Endothelial cell of umbilical vein (primary cell): ENCODE measurements at regions not wholly inside any gene's neighbourhood (a gene's known extent, or its start where the extent isn't known, plus 50 kb on each side); places are given as distances from the start of the nearest gene placed in this dataset.

Experiments
- BruUV-seq: library from RNA; stranded (reverse); fragments of 400-500 nt; replicated peaks from 2 replicates; lab custom pipeline; 2021; lab: Mats Ljungman, UMichigan
- CTCF ChIA-PET: fragments of 300-600, 350-600 bp; sonication (Branson Sonifier 250); formaldehyde crosslinking; loops from one replicate; lab custom pipeline; 2021; ENCODE audit warnings: antibody characterized with exemption, inconsistent platforms; lab: Charles Lee
- POLR2A ChIA-PET: fragments of 300-600, 350-600 bp; sonication (Branson Sonifier 250); formaldehyde crosslinking; loops from one replicate; lab custom pipeline; 2021; ENCODE audit warnings: antibody characterized with exemption, inconsistent platforms; lab: Charles Lee
- DNase-seq: peaks from one replicate; pipeline ENCODE4 v3.0.0-alpha.2; 2011; ENCODE audit warnings: low read depth, low spot score
- FAIRE-seq: peaks from 2 replicates; lab custom pipeline; 2011; peaks lifted over from hg19 to GRCh38; lab: Jason Lieb, UNC
- H2AFZ ChIP-seq: 2 replicates; pipeline ENCODE4 v1.6.0; 2012; ENCODE audit warnings: low read depth, low read length, control low read depth, inconsistent platforms
- H3K27ac ChIP-seq: 2 replicates; pipeline ENCODE4 v1.5.1; 2011; ENCODE audit warnings: low read depth, mild to moderate bottlenecking, control low read depth, low read length, moderate library complexity; ENCODE audit not compliant: insufficient read depth
- H3K27me3 ChIP-seq, 2 experiments: 2 replicates each; pipeline versions ENCODE4 v1.6.0 to v1.6.1; 2011; ENCODE audit warnings: low read length in 2 of 2, mixed read lengths in 1 of 2; ENCODE audit not compliant: control insufficient read depth in 2 of 2, insufficient read depth in 2 of 2
- H3K36me3 ChIP-seq, 2 experiments: 2 replicates in 1 of 2; 3 replicates in 1 of 2; pipeline ENCODE4 v1.5.1; 2011; ENCODE audit warnings: low read length in 2 of 2, mild to moderate bottlenecking in 1 of 2, moderate library complexity in 1 of 2; ENCODE audit not compliant: control insufficient read depth in 2 of 2, insufficient read depth in 2 of 2; ENCODE audit errors: extremely low read depth in 1 of 2
- H3K4me1 ChIP-seq: 3 replicates; pipeline ENCODE4 v1.5.1; 2011; ENCODE audit warnings: mild to moderate bottlenecking, low read length; ENCODE audit not compliant: control insufficient read depth, insufficient read depth; ENCODE audit errors: extremely low read depth
- H3K4me2 ChIP-seq: 2 replicates; pipeline ENCODE4 v1.6.1; 2011; ENCODE audit warnings: low read length, control low read depth, mixed read lengths; ENCODE audit not compliant: insufficient read depth
- H3K4me3 ChIP-seq, 3 experiments: fragments of 200-600 bp in 1 of 3; sonication (generic), shearing (Covaris generic) in 1 of 3; replicated peaks in 1 of 3; 2 replicates each; pipeline ENCODE4 v1.5.1; 2011 to 2016; ENCODE audit warnings: control low read depth in 3 of 3, low read length in 3 of 3, mild to moderate bottlenecking in 2 of 3, inconsistent platforms in 1 of 3, low read depth in 1 of 3, moderate library complexity in 1 of 3; ENCODE audit not compliant: insufficient read depth in 1 of 3
- H3K79me2 ChIP-seq: 2 replicates; pipeline ENCODE4 v1.6.0; 2012; ENCODE audit warnings: low read length, inconsistent platforms; ENCODE audit not compliant: control insufficient read depth, insufficient read depth
- H3K9ac ChIP-seq: replicated peaks from 2 replicates; pipeline ENCODE3; 2011; ENCODE audit warnings: low read length, control low read depth; ENCODE audit not compliant: insufficient read depth; ENCODE audit errors: extremely low read depth
- H3K9me1 ChIP-seq: replicated peaks from 3 replicates; pipeline ENCODE4 v1.6.0; 2011; ENCODE audit warnings: mild to moderate bottlenecking, low read length; ENCODE audit not compliant: control insufficient read depth, insufficient read depth; ENCODE audit errors: extremely low read depth
- H3K9me3 ChIP-seq: replicated peaks from 2 replicates; pipeline ENCODE4 v1.5.1; 2012; ENCODE audit warnings: low read length, inconsistent platforms; ENCODE audit not compliant: control insufficient read depth, insufficient read depth
- H4K20me1 ChIP-seq: replicated peaks from 2 replicates; pipeline ENCODE3; 2011; ENCODE audit warnings: mild to moderate bottlenecking, low read length; ENCODE audit not compliant: control insufficient read depth, insufficient read depth; ENCODE audit errors: extremely low read depth
- EZH2 ChIP-seq: IDR thresholded peaks from 2 replicates; pipeline ENCODE4 v1.6.1; 2012; ENCODE audit warnings: borderline replicate concordance, low read depth, mild to moderate bottlenecking, moderate library complexity, low read length, inconsistent platforms; ENCODE audit not compliant: severe bottlenecking
- FOS ChIP-seq: IDR thresholded peaks from 2 replicates; pipeline ENCODE4 v1.6.1; 2011; ENCODE audit warnings: mild to moderate bottlenecking, low read length, moderate library complexity, borderline replicate concordance; ENCODE audit not compliant: insufficient read depth
- GATA2 ChIP-seq: IDR thresholded peaks from 2 replicates; pipeline ENCODE4 v1.7.0; 2011; ENCODE audit warnings: low read depth, mild to moderate bottlenecking, moderate library complexity, mixed read lengths, low read length; ENCODE audit not compliant: insufficient read length, insufficient read depth
- JUN ChIP-seq: IDR thresholded peaks from 2 replicates; pipeline ENCODE4 v1.6.1; 2011; ENCODE audit warnings: borderline replicate concordance, low read depth; ENCODE audit not compliant: insufficient read length, insufficient read depth
- MAX ChIP-seq: IDR thresholded peaks from 2 replicates; pipeline ENCODE4 v1.6.1; 2011; ENCODE audit not compliant: insufficient read depth, insufficient read length
- MYC ChIP-seq: IDR thresholded peaks from one replicate; pipeline ENCODE4 v1.6.1; 2011; ENCODE audit warnings: mild to moderate bottlenecking, low read depth, low read length
- POLR2A ChIP-seq: IDR thresholded peaks from 2 replicates; pipeline ENCODE4 v1.6.1; 2012; ENCODE audit warnings: low read depth, mild to moderate bottlenecking, control low read depth, low read length
- POLR2AphosphoS5 ChIP-seq: IDR thresholded peaks from 2 replicates; pipeline ENCODE4 v1.6.1; 2012; ENCODE audit warnings: low read depth, mild to moderate bottlenecking, control low read depth, low read length, moderate library complexity; ENCODE audit not compliant: insufficient read depth
- dilution Hi-C: fragments of 300-500 bp; cut with MboI; formaldehyde crosslinking; loops from one replicate; pipeline ENCODE4 v1.15.0; 2019; ENCODE audit warnings: low sequenced_read_pairs; ENCODE audit not compliant: extremely low pct_ligation_motif_present
- intact Hi-C: fragments of 100-400 bp; cut with micrococcal nuclease; formaldehyde crosslinking; loops from one replicate; pipeline ENCODE4 v1.10.0; 2022
- TF ChIP-seq, protein P1 (sequence below), 2 donors: IDR thresholded peaks; 1 replicate in 1 of 2; 2 replicates in 1 of 2; pipeline ENCODE4 v1.5.1; 2011; ENCODE audit warnings: low read length in 2 of 2, mild to moderate bottlenecking in 2 of 2, moderate library complexity in 2 of 2, control low read depth in 1 of 2, inconsistent platforms in 1 of 2, low read depth in 1 of 2; ENCODE audit not compliant: insufficient read depth in 1 of 2; ENCODE audit errors: extremely low read depth in 1 of 2

DNA sequence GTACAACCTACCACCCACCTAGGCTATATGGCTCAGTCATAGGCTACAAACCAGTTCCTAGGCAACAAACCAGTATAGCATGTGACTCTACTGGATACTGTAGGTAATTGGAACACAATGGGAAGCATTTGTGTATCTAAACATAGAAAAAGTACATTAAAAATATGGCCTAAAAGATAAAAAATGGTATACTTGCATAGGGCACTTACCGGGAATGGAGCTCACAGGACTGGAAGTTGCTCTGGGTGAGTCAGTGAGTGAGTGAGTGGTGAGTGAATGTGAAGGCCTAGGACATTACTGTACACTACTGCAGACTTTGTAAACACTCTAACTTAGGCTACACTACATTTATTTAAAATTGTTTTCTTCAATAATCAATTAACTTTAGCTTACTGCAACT lies 139.2 kb upstream of the RBPJ start:
- no peak overlapping the region for H3K4me2 ChIP-seq
- TF ChIP-seq MYC = no peak
- TF ChIP-seq POLR2A = no peak
- TF ChIP-seq GATA2 = no peak
- no peak for TF ChIP-seq FOS
- no peak for TF ChIP-seq JUN
- TF ChIP-seq EZH2 = no peak
- TF ChIP-seq MAX = no peak
- FAIRE-seq (no peak), DNase-seq (no peak)
- no peaks in the 10 kb centered on the region for H4K20me1 ChIP-seq
- dilution Hi-C loops (no loop called here), intact Hi-C loops (no loop called here)
- H3K4me3 ChIP-seq = no peak overlapping the region
- H3K27me3 ChIP-seq = no peaks in the 10 kb centered on the region
- no peak overlapping the region for H2AFZ ChIP-seq
- H3K4me1 ChIP-seq = no peaks in the 10 kb centered on the region
- H3K79me2 ChIP-seq = no peaks in the 10 kb centered on the region
- no peaks in the 10 kb centered on the region for H3K36me3 ChIP-seq
- ChIA-PET CTCF (interaction anchor here (1.5 kb wide), 1 partner anchor 148 kb away, joined by 3 read pairs; no protein-coding TSS in a partner anchor), POLR2A (no interaction called here)
- no peaks in the 10 kb centered on the region for H3K9me3 ChIP-seq
- BruUV-seq = no TSS peak
- no peaks in the 10 kb centered on the region for H3K9me1 ChIP-seq
- H3K27ac ChIP-seq = no peak overlapping the region
- H3K9ac ChIP-seq = no peak overlapping the region

DNA sequence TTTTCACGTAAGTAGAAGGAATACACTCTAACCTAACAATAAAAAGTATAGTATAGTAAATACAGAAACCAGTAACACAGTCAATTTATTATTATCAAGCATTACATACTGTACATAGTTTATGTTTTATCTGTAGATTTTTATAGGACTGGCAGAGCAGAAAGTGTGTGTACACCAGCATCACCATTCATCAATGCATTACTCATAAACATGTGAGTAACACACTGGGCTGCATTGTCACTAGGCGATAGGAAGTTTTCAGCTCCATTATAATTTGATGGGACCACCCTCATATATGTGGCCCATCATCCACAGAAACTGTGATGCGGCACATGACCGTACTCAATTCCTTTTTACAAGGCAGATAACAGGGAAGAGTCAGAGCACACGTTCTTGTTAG lies 137.8 kb upstream of the RBPJ start:
- Histone ChIP-seq H3K9me3 (no peaks in the 10 kb centered on the region), H3K4me2 (no peak overlapping the region), H3K27me3 (no peaks in the 10 kb centered on the region), H4K20me1 (no peaks in the 10 kb centered on the region), H2AFZ (no peak overlapping the region), H3K9me1 (no peaks in the 10 kb centered on the region), H3K27ac (no peak overlapping the region), H3K79me2 (no peaks in the 10 kb centered on the region), H3K4me3 (no peak overlapping the region), H3K9ac (no peak overlapping the region), H3K36me3 (no peaks in the 10 kb centered on the region), H3K4me1 (no peaks in the 10 kb centered on the region)
- POLR2A ChIA-PET = no interaction called here
- DNase-seq (no peak), FAIRE-seq (no peak)
- no TSS peak for BruUV-seq
- CTCF ChIA-PET = interaction anchor here (1.5 kb wide), 1 partner anchor 147 kb away, joined by 3 read pairs; no protein-coding TSS in a partner anchor
- intact Hi-C loops (no loop called here), dilution Hi-C loops (no loop called here)
- TF ChIP-seq, protein P1, sequence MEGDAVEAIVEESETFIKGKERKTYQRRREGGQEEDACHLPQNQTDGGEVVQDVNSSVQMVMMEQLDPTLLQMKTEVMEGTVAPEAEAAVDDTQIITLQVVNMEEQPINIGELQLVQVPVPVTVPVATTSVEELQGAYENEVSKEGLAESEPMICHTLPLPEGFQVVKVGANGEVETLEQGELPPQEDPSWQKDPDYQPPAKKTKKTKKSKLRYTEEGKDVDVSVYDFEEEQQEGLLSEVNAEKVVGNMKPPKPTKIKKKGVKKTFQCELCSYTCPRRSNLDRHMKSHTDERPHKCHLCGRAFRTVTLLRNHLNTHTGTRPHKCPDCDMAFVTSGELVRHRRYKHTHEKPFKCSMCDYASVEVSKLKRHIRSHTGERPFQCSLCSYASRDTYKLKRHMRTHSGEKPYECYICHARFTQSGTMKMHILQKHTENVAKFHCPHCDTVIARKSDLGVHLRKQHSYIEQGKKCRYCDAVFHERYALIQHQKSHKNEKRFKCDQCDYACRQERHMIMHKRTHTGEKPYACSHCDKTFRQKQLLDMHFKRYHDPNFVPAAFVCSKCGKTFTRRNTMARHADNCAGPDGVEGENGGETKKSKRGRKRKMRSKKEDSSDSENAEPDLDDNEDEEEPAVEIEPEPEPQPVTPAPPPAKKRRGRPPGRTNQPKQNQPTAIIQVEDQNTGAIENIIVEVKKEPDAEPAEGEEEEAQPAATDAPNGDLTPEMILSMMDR (IDR thresholded peaks at IDR 0.05; ENCODE audit: extremely low read depth in 1 of 2, insufficient read depth in 1 of 2, low read depth in 1 of 2, low read length in 2 of 2) = no peak
- no peak for TF ChIP-seq MAX
- TF ChIP-seq JUN = no peak
- no peak for TF ChIP-seq EZH2
- no peak for TF ChIP-seq GATA2
- TF ChIP-seq POLR2AphosphoS5 = no peak
- no peak for TF ChIP-seq MYC
- TF ChIP-seq POLR2A = no peak
- TF ChIP-seq FOS = no peak
